ENCODE measurements at regions not wholly inside any gene's neighbourhood (a gene's known extent, or its start where the extent isn't known, plus 50 kb on each side); places are given as distances from the start of the nearest gene placed in this dataset.

DNA sequence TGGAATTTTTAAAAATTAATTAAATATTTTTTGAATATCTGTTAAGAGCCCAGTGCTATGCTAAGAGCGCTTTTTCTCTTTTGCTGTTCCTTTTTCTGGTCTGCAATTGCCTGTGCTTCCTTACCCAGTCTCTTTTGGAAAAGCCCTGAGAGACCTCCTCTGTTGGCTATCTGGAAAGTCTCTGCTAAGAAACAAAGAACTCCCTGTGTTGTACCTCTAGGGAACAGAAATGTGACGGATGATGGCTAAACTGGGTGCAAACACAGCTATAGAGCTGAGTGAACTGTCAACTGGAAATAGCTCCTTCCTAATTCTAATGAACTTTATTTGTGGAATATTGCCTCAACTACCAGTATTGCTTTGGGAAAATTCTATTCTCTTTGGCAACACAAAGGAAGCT, 261.6 kb upstream of the NOVA1 start:
- DNase-seq, result no peak

DNA sequence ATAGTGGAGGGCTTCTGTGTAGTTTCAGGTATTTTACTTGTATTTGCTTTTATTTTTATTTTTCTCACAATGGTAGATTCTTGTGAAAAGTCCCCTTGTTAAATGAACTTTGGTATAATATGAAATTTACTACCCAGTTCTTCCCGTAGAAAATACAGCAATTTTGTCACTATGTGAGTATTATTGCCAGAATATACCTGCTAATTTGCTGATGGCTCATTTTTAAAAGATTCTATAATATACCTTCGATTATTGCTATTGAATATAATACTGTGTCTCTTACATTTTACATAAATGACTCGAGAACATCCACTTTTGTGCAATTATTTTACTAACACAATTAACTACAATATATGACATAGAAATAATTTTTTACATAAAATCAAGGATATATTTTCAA, 262.3 kb upstream of the NOVA1 start:
- no peak for DNase-seq

DNA sequence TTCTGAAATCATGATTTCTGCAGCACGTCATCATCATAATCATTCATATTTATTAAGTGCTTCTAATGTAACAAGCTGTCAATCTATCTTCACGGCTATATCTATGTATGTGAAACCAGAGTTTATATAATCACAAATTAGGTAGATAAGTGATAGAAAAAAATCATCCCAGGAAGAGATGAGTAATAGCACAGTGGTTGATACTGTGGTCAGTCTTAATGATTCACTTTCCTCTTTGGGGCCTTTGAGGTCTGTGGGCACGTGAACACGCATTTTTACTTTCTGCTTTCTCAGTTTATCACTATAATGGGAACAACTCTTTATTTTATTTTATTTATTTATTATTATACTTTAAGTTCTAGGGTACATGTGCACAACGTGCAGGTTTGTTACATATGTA, 265.9 kb upstream of the NOVA1 start:
- no peak for DNase-seq

DNA sequence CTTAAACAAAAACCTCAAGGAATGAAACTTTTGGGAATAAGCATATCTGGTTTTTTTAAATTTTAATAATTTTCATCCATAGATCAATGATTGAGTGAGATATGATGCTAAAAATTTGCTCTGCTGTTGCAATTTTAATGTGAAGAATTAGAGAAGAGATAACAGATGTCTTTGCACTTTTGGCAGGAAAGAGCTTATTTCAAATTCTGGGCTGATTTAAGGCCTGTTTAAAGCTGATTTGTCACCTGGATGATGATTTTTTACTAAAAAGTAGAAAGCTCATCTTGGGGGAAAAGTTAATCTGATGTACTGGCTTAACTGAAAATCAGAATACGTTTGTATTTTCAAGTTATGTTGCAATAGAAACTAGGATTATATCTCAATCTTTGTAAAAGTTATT, 268.9 kb upstream of the NOVA1 start:
- DNase-seq, result no peak

DNA sequence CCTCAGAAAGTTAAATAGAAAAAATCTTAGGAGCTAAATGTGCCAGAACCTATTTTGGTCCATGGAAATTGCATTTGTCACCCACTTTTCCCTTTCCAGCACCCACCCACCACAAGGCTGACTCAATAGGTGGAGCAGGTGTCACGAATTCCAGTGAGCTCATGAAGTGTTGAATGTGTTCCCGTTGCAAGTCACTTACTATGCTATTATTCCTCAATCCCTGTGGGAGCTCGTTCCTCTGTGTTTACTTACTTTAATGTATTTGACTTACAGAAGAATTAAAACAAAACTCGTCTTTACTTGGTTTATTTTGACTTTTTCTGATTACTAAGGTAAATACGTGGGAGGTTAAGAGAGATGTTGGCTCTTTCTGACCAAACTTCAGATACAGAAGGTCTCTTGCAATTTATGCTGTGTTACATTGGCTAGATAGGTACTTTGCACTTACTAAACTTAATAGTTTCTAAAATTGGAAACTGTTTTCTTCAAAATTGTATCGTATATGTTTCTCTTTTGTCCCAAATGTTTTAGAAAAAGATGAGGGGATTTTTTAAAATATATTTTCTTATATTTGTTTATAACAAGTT, 269.4 kb upstream of the NOVA1 start:
- DNase-seq, result no peak

DNA sequence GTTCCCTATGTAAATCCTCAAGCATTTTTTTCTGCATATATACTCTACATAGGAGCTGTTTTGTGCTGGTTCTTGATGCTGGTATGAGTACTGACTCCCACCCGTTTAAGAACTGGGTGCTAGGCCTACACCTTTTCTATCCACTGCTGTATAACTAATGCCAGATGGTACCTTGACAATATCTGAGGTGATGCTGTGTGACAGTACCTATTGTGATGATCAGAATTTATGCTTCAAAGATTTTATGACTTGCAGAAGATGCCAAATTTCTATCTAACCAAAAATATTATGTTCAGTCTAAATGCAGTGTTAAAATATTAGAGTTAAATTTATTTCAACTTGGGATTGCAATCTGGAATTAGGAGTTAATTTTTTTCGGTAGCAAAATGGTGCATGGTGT, 272.3 kb upstream of the NOVA1 start:
- no peak for DNase-seq

DNA sequence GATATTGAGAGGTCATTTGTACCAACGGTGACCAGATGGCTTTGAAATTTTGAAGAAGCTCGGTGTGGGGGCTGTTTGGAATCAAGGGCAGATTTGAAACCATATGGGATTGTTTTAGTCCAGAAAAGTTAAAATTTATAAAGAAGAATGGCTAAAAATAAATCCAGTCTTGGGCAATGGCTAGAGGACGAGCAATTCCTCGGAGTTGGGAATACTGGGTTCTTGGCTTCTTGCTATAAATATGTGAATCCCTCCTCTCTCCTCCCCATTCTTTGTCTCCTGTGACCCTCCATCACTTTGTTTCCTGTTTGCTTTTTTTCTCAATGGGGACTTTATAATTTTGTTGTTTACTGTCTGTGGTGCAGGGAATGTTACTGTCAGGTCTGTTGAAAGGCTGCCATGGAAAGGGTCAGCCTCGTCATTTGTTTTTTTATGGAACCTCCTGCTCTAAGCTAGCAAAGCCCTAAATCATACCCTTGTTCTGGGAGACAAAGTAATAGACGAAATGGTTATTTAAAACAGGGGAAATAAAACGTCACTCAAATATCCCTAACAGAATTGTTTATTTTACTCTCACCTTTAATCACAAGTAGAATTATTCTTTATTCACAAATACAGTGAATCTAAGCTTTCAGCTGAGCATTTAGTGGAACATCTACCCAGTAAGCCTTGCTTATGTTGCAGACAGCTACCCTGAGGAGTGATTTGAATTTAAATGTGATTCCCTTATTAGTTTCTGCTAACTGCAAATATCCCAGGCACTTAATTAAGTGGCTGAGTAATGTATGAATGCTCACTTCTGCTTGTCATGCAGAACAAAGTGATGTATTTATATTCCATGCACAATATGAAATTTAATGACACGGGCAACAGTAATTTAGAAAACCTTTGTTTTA, 273.1 kb upstream of the NOVA1 start:
- no peak for DNase-seq

DNA sequence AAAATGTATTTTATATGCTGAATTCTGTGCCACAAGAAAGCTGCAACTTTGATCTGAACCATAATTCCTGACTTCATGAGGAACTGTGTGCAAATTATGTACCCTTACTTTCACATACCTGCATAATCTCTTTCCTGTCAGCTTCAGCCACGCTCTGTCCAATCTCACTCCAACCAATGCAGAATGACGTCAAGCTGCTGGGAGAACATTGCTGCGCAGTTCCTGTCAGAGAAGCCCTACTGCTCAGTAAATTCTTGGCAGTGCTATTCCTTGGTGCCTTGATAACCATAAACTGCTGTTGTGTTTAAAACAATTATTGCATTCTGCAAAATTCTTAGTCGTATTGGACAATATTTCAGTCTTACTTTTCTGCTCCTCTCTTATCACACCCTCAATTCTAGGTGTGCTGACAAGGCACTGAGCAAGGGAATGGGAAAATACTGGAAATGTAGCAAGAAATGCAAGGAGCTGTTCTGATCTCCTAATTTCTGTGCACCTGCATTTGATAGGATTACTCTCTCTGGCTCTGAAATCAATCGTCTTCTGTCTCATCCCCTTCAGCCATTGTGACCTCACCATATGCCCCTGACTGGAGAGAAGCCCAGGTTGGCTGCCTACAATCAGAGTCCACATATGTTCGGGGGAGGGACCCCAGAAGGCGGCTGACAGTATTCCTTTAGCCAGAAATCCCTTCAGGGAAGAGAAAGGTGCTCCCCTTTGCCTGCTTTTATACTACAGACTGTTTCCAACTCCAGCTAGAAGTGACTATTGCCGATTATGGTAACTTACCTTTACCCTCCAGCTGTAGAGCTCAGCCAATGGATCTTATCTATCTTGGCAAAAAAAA, 274.9 kb upstream of the NOVA1 start:
- DNase-seq, result no peak

DNA sequence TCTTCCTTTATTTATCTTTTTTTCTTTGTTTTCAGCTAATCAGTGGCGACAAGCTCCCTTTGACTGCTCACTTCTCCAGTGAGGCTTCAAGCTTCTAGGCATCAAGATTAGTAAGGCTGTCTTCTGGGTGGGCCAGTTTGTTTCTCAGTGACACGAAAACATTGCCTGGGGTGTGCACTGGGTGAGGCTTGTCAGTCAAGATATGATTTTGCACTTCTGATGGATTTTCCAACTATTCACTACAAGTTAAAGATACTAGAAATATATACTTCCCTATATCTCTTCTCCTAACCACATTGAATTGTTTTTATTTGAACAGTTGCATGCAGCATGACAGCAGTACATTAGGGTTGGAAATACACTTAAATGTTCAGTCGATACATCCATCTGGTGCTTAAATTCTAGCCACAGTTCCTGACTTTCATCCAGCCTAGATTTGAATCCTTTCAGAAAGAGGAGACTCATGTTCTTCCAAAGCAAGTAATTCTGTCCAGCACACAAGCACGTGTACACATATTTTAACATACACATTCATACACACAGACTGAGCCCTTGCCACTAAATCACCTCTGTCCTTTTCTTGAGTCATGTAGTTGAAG, 275.6 kb upstream of the NOVA1 start:
- no peak for DNase-seq

DNA sequence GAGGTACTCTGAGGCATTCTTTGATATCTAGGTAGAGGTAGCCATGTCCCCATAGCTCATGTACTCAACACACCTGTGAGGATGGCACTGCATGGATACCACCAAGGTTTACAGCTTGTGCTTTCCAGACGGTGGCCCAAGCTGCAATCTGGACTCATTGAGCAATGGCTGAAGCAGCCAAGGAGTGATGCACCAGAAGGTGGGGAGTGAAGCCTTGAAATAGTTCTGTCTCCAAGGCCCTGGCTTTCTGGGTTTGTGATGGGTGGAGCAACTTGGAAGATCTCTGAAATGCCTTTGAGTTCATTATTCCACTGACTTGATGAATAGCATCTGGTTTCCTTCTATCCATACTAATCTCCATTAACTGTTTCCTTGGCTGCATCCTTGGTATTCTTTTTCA, 290.0 kb upstream of the NOVA1 start:
- DNase-seq, result no peak

DNA sequence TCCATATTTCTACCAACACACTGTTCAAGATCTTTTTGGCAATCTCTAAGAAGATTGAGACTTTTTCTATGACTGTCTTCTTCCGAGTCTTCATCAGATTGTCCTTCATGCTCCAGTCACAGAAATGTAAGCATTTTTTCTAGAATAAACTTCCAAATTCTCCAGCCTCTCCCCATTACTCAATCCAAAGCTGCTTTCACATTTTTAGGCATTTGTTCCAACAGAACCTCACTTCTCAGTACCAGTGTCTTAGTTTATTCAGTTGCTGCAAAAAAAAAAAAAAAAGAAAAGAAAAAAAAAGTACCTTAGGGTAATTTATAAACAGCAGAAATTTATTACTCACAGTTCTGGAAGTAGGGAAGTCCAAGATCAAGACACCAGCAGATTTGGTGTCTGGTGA, 290.8 kb upstream of the NOVA1 start:
- DNase-seq, result no peak

DNA sequence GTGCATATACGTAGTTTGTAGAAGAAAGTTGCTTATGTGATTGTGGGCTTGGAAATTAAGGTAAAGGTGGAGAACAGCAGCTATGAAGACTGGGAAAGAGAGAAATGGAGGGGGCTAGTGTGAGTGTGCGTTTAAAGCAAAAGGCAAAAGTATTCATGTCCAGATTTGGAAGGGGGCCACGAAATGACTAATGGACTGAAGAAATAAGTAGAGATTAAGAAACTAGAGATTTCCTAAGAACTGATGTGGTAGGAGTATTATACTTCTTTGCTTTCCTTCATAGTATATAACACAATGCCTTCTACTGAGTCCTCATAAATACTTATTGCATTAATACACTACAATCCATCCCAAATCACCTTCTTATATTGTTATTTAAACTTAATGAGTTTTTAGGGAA, 298.6 kb upstream of the NOVA1 start:
- no peak for DNase-seq

DNA sequence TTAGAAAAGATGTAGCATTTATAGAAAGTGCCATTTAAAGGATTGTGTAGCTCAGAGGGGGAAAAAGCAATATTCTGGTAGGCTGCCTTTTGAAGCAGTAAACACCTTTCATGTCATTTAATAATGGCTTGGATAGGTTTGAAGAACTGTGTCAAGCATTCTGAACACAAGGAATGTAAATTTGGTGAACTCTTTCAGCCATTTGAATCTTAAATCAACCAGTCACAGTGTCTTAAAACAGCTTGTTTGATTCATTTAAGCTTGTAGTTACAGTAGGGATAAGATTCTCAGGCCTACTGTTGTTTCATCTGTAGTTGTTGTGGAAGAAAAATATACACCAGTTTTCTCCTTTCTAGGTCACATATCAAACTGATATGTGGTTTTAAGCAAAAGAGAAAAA, 299.4 kb upstream of the NOVA1 start:
- DNase-seq, result no peak

DNA sequence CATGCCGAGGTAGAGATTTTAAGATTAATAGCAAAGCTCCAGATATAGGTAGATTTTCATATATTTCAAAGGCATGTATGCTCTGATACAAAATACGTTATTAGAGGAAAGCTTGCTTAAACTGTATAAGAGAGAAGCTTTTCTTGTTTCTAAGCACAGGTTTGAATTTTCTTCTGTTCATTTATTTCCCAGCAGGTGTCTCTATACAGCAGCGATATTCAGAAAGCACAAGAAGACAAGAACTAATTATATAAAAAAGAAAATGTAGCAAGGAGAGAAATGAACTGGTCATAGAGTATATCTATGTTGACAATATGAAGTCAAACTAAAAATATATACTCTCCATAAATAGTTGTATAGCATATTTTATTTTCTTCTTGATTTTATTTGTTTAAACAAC, 307.4 kb upstream of the NOVA1 start:
- DNase-seq, result no peak

DNA sequence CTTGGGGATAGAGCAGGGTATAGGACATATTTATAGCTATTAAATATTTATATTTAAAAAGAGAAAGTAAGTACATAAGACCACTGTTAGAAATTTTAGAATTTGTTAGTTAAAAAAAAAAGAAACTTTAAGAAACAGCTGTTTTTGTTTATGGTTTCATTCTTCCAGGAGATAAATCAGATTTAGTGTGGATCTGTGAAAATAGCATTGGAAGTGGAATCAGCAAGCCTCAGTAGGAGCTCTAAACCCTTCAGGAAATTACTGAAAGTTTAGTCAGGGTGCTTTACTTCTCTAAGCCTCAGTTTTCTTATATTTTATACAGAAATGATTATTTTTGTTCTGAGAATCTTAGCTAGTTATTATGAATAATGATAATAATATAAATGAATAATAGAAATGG, 316.0 kb upstream of the NOVA1 start:
- no peak for DNase-seq

DNA sequence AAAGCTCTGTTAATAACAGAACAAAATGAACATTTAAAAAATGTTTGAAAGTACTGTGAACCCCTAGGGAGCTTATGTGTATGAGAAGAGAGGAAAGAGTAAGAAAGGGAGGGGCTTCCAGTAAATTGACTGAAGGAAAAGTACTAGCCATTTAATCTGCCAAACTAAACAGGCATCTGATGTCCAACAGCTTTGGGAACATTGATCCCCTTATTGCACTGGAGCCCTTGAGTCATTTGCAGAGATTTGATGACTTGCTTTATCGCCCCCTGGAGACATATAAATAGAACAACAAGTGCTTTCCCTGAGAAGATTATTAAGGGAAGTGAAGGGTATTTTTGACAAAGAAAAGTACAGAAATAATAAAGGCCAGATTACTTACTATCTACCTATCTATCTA, 319.3 kb upstream of the NOVA1 start:
- DNase-seq, result no peak

DNA sequence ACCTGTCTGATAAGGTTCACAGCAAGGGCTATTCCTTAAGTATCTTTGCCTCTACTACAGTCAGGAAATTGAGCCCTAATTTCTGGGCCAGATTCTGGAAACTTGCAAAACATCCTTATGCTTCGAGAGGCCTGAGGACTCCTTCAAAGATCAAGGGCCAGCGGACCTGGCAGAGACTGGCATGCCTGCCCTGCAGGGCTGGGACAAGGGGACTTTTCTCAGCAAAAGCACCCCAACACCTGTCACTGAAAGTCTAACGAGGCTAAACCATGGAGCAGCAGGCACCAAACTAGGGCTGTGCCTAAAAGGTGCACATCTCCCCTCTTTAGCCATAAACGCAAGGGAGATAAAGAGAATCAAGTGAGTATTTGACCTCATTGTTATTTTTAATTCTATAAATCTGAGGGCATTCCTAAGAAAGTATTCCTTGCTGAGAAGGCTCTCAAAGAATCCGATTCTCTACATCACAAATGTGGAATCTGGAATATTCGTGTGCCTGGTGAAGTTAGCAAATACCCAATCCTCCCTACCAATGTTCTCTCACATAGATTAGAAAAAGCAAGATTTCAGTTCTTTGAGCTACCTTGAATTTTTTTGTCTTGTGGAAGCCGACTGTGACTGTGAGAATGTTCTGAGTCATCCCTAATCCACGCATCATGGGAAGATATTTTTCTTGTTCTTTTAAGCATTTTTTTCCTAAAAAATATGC, 328.2 kb upstream of the NOVA1 start:
- DNase-seq, result no peak

DNA sequence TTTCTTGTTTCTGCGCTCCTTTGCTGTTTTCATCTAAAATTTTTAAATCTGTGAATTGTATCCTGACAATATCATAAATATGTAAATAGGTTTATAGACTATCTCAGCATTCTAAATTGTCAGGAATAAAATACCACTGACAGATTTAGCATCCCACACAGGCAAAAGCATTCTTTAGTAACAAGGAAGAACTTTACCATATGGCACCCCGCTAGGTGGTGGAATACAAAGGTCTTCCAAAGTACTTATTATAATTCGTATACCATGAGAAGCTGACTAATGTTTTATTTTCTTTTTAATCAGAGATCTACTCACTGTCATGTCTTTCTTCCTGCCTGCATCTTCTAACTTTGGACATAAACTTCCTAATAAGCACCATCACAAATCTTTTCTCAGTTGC, 328.8 kb upstream of the NOVA1 start:
- DNase-seq, result no peak

DNA sequence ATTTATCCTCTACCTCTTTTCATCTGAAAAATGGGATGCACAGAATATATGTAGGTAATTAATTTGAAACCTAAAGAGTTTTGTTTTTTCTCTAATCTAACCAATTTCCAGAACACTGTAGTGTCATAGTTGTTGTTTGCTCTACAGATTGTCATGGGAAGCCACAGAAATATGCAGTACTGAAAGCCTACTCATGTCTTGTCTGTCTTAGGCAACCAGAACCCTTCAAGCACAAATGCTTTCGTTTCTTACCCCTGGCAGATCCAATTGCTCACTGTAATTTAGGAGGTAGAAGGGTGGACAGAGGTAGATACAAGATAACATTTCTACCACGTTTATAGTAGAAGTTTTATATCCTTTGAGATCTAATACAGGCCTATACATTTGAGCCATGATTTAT, 330.2 kb upstream of the NOVA1 start:
- no peak for DNase-seq

DNA sequence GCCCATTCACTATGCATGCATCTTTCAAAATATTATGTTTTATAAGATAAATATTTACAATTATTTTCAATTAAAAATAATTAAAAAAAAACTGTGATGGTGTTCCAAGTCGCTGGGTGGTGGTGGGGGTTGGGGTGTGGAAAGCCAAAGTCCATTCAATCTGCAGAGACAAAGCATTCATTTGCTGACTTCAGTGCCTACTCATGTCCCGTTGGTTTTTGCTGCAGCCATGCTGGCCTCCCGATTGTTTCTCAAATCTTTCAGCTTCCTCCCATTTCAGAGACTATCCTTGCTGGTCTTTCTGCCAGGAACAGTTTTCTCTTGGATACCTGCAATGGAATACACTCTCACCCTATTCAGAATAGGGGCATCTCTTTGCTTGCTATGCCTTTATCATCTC, 331.5 kb upstream of the NOVA1 start:
- no peak for DNase-seq

DNA sequence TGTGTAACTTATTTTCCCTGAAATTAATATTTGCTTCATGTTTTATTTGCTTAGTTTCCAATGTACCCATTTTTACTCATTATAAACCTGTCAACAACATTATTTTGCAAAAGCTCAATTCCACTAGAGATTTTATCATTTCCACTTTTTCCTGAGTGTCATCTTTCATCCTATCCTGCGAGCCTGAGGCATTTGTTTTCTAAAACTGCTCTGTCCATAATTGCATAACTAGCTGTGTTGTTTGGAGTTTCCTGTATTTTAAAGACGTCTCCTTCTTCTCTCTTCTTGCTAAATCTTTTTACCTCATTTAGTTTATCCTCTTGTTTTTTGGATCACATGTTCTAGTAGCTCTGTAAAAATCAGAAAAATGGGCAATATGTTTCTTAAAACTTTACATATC, 332.7 kb upstream of the NOVA1 start:
- DNase-seq, result no peak

DNA sequence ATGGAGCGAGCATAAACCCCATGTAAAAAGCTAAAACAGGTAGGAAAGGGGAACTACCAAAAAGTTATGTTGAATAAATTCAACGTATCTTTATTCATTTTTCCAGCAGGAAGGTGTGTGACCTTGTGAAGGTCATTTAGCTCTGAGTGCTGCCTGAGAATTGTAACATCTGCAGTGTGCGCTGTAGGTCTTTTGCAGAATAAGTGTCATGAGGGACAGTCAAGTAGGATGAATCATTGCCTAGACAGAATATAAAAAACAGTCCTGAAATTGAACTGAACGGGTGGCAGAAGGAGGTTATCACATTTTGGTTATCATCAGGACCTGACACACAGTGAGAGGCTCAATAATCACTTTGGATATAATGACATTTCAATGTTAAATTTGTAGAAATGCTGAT, 334.8 kb upstream of the NOVA1 start:
- no peak for DNase-seq

DNA sequence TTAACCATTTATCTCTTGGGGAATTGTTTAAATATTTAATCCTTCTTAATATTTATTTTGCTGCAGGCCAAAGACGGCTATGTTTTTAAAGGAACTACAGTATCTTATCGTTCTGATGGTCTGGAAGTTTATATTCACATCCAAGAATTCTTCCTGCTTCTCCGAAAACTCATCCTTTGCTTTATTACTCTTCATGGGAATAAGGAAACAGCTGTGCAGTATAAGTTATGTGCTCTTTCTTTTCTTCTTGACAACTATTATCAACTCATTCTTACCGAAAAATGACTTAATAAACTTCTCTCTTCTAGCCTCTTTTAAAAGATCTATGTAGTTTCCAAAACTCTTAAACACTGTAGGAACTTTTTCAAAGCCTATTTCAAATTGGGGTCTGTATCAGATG, 335.6 kb upstream of the NOVA1 start:
- DNase-seq, result no peak
